ENCODE measurements at regions not wholly inside any gene's neighbourhood (a gene's known extent, or its start where the extent isn't known, plus 50 kb on each side); places are given as distances from the start of the nearest gene placed in this dataset.
A peak's percentile ranks its signal among the peaks of the same experiment; 100 is the strongest.

- DNase-seq (ENCODE audit: low read depth): no peak
Observed at GRCh38 chr6:47151232-47151898, 109.2 kb upstream of the ADGRF1 start.

- no peak for DNase-seq (ENCODE audit: low read depth)
Observed at GRCh38 chr6:47149554-47149953, 107.4 kb upstream of the ADGRF1 start.

GRCh38 chr6:47149066-47149465, 106.9 kb upstream of the ADGRF1 start:
- no peak for DNase-seq (ENCODE audit: low read depth)

GRCh38 chr6:47147836-47148344, 105.8 kb upstream of the ADGRF1 start:
- no peak for DNase-seq (ENCODE audit: low read depth)

- DNase-seq (ENCODE audit: low read depth): no peak
Observed at GRCh38 chr6:47147175-47147727, 105.1 kb upstream of the ADGRF1 start.

GRCh38 chr6:47146431-47147174, 104.5 kb upstream of the ADGRF1 start:
- DNase-seq (ENCODE audit: low read depth): no peak

- DNase-seq (ENCODE audit: low read depth): no peak
Observed at GRCh38 chr6:47145212-47145611, 103.1 kb upstream of the ADGRF1 start.

GRCh38 chr6:47144306-47144705, 102.2 kb upstream of the ADGRF1 start:
- peak; percentile 45 for DNase-seq (ENCODE audit: low read depth)

GRCh38 chr6:47141963-47142362, 99.8 kb upstream of the ADGRF1 start:
- no peak for DNase-seq (ENCODE audit: low read depth)

GRCh38 chr6:47141171-47141570, 99.0 kb upstream of the ADGRF1 start:
- DNase-seq (ENCODE audit: low read depth): no peak

- DNase-seq (ENCODE audit: low read depth): no peak
Observed at GRCh38 chr6:47138046-47138445, 95.9 kb upstream of the ADGRF1 start.

- no peak for DNase-seq (ENCODE audit: low read depth)
Observed at GRCh38 chr6:47137073-47137472, 94.9 kb upstream of the ADGRF1 start.

- no peak for DNase-seq (ENCODE audit: low read depth)
Observed at GRCh38 chr6:47135772-47136171, 93.6 kb upstream of the ADGRF1 start.

- no peak for DNase-seq (ENCODE audit: low read depth)
Observed at GRCh38 chr6:47134476-47135189, 92.5 kb upstream of the ADGRF1 start.

- no peak for DNase-seq (ENCODE audit: low read depth)
Observed at GRCh38 chr6:47133230-47134000, 91.3 kb upstream of the ADGRF1 start.

GRCh38 chr6:47132724-47133123, 90.6 kb upstream of the ADGRF1 start:
- DNase-seq (ENCODE audit: low read depth): no peak

- DNase-seq (ENCODE audit: low read depth): no peak
Observed at GRCh38 chr6:47131773-47132172, 89.6 kb upstream of the ADGRF1 start.

GRCh38 chr6:47130086-47130485, 88.0 kb upstream of the ADGRF1 start:
- no peak for DNase-seq (ENCODE audit: low read depth)

- no peak for DNase-seq (ENCODE audit: low read depth)
Observed at GRCh38 chr6:47129129-47129528, 87.0 kb upstream of the ADGRF1 start.

GRCh38 chr6:47126647-47127391, 84.7 kb upstream of the ADGRF1 start:
- no peak for DNase-seq (ENCODE audit: low read depth)

- no peak for DNase-seq (ENCODE audit: low read depth)
Observed at GRCh38 chr6:47118611-47119010, 76.5 kb upstream of the ADGRF1 start.

Data from GM04503 (cell line).